ENCODE measurements at regions not wholly inside any gene's neighbourhood (a gene's known extent, or its start where the extent isn't known, plus 50 kb on each side); places are given as distances from the start of the nearest gene placed in this dataset.

GRCh38 chr4:182017038-182017437 lies 226.2 kb upstream of the TENM3 start:
- TF ChIP-seq, protein P1, sequence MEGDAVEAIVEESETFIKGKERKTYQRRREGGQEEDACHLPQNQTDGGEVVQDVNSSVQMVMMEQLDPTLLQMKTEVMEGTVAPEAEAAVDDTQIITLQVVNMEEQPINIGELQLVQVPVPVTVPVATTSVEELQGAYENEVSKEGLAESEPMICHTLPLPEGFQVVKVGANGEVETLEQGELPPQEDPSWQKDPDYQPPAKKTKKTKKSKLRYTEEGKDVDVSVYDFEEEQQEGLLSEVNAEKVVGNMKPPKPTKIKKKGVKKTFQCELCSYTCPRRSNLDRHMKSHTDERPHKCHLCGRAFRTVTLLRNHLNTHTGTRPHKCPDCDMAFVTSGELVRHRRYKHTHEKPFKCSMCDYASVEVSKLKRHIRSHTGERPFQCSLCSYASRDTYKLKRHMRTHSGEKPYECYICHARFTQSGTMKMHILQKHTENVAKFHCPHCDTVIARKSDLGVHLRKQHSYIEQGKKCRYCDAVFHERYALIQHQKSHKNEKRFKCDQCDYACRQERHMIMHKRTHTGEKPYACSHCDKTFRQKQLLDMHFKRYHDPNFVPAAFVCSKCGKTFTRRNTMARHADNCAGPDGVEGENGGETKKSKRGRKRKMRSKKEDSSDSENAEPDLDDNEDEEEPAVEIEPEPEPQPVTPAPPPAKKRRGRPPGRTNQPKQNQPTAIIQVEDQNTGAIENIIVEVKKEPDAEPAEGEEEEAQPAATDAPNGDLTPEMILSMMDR (IDR thresholded peaks at IDR 0.05; ENCODE audit: insufficient read depth, low read length): no peak
- TF ChIP-seq, protein P2, sequence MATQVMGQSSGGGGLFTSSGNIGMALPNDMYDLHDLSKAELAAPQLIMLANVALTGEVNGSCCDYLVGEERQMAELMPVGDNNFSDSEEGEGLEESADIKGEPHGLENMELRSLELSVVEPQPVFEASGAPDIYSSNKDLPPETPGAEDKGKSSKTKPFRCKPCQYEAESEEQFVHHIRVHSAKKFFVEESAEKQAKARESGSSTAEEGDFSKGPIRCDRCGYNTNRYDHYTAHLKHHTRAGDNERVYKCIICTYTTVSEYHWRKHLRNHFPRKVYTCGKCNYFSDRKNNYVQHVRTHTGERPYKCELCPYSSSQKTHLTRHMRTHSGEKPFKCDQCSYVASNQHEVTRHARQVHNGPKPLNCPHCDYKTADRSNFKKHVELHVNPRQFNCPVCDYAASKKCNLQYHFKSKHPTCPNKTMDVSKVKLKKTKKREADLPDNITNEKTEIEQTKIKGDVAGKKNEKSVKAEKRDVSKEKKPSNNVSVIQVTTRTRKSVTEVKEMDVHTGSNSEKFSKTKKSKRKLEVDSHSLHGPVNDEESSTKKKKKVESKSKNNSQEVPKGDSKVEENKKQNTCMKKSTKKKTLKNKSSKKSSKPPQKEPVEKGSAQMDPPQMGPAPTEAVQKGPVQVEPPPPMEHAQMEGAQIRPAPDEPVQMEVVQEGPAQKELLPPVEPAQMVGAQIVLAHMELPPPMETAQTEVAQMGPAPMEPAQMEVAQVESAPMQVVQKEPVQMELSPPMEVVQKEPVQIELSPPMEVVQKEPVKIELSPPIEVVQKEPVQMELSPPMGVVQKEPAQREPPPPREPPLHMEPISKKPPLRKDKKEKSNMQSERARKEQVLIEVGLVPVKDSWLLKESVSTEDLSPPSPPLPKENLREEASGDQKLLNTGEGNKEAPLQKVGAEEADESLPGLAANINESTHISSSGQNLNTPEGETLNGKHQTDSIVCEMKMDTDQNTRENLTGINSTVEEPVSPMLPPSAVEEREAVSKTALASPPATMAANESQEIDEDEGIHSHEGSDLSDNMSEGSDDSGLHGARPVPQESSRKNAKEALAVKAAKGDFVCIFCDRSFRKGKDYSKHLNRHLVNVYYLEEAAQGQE (IDR thresholded peaks at IDR 0.05; ENCODE audit: insufficient replicate concordance, low read depth): no peak
- no peak for TF ChIP-seq POLR2AphosphoS5 (IDR thresholded peaks at IDR 0.05; ENCODE audit: low read depth)

All from HL-60 (cell line).